HG02642 (cell line): ENCODE measurements at regions not wholly inside any gene's neighbourhood (a gene's known extent, or its start where the extent isn't known, plus 50 kb on each side); places are given as distances from the start of the nearest gene placed in this dataset.
"Not testable (repeated sequence)": the region's sequence is repeated elsewhere in the genome, so short reads cannot be mapped to it uniquely, and the experiment has no call there.

Experiments
- ATAC-seq: cut with Tn5 transposase; IDR thresholded peaks from one replicate; pipeline ENCODE4 v1.9.1; 2021; ENCODE audit warnings: mild to moderate bottlenecking; ENCODE audit not compliant: unreplicated experiment, poor library complexity

DNA sequence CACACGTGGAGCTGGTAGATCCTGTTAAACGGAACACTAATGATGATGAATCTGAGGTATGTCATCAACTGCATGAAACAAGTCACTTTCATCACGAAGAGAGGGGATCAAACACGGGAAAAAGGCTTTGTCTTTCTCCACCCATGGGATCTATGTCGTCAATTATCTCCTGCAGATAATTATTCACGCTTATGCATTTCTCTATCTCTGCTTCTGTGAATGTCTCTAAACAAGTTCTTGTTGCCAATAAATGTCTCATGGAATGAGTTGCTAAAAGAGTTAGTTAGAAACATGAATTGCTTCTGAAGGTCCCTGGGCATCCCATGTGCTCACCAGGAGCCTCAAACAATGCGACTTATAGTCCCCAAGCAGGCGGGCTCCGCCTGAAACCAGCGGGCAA, 1228.2 kb upstream of the TMEM132C start:
- ATAC-seq, result no peak

DNA sequence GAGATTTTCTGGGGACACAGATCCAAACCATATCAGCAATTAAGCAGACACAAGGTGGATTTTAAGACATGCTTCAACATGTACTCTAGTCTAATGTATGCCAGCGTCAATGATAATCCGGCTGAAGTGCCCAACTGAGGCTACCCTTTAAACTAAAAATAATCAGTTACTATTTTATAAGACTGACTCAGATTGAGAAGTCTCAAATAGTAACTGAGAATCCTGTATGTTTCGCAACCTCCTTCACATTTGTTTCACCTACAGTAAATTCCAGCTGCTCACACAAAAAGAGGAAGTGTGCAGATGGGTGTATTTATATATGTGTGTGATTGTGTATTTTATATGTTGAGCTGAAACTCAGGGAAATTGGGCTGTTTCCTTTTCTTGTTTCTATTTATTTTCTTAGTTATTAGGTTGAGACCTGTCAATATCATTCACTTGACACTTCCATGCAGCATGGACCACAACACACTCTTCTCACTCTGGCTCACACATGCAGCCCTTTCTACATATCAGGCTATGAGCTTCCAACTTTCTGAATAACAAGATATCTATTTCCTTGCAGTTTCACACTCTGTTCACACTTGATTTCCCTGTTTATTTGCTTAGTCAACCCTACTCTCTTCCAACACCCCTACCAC, 1224.9 kb upstream of the TMEM132C start:
- ATAC-seq, result peak; percentile 98

DNA sequence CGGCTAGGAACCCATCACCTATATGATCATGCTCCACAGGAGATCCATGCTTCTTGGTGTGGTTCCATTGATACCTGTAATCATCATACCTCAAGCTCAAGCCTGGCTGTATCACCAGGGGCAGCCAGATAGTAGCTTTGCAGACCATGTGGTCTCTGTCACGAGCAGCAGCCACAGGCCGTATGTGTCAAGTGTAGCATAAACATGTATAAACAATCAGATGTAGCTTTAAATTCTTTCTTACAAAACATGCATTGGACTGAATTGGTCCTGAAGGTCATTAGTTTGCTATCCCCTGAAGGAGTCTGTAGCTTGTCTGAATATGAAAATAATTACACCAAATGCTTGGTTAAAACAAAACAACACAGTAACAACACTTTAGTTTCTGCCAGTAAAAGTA, 1223.2 kb upstream of the TMEM132C start:
- ATAC-seq, result no peak

DNA sequence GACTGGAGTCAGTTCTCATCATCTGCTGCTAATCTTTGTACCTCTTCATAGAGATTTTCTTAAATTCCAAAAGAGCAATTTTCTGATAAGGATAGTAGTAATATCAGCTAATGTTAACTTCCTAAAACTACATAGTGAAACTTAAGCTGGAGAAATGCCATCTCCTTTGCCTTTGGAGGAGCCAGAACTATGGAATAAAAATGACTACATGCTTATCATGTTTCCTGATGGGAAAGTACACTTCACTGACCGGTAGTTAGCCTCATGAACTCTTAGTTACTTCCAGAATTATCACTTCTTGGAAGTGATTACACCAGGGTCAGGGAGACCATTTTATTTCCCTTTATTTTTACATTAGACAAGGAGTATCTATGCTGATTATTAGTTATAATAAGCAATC, 1222.1 kb upstream of the TMEM132C start:
- no peak for ATAC-seq

DNA sequence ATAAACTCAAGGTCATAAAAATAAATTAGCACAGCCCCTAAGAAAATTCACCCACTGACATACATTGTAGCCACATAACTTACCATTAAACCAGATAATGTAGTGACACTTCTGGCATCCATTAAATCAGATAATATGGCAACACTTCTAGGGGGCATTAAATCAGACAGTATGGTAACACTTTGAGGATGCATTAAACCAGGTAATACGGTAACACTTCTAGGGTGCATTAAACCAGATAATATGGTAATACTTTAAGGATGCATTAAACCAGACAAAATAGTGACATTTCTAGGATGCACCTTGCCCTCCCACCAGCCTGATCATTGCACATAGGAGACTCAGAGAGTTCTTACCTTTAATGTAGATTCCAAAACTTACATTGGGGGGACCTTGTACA, 1220.5 kb upstream of the TMEM132C start:
- no peak for ATAC-seq

DNA sequence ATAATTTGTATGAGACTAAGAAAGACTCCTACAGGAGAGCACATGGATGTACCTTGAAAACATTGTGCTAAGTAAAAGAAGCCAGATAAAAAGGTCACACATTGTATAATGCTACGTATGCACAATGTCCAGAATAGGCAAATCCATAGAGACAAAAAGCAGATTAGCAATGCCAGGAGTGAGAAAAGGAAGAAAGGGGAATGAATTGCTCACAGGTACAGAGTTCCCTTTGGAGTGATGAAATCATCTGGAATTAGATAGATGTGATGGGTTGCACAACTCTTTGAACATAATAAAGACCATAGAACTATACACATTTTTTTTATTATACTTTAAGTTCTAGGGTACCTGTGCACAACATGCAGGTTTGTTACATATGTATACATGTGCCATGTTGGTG, 1218.9 kb upstream of the TMEM132C start:
- ATAC-seq, result no peak

DNA sequence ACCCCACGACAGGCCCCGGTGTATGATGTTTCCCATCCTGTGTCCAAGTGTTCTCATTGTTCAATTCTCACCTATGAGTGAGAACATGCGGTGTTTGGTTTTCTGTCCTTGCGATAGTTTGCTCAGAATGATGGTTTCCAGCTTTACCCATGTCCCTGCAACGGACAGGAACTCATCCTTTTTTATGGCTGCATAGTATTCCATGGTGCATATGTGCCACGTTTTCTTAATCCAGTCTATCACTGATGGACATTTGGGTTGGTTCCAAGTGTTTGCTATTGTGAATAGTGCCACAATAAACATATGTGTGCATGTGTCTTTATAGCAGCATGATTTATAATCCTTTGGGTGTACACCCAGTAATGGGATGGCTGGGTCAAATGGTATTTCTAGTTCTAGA, 1218.4 kb upstream of the TMEM132C start:
- not testable (repeated sequence) for ATAC-seq

DNA sequence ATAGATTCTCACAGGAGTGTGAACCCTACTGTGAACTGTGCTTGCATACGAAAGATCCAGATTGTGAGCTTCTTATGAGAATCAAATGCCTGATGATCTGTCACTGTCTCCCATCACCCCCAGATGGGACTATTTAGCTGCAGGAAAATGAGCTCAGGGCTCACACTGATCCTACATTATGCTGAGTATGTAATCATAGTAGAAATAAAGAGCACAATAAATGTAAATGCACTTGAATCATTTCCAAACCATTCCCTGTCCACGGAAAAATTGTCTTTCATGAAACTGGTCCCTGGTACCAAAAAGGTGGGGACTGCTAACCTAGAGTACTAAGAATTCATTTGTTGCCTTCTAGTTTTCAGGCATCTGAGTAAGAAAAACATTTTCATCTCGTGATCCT, 1215.8 kb upstream of the TMEM132C start:
- no peak for ATAC-seq

DNA sequence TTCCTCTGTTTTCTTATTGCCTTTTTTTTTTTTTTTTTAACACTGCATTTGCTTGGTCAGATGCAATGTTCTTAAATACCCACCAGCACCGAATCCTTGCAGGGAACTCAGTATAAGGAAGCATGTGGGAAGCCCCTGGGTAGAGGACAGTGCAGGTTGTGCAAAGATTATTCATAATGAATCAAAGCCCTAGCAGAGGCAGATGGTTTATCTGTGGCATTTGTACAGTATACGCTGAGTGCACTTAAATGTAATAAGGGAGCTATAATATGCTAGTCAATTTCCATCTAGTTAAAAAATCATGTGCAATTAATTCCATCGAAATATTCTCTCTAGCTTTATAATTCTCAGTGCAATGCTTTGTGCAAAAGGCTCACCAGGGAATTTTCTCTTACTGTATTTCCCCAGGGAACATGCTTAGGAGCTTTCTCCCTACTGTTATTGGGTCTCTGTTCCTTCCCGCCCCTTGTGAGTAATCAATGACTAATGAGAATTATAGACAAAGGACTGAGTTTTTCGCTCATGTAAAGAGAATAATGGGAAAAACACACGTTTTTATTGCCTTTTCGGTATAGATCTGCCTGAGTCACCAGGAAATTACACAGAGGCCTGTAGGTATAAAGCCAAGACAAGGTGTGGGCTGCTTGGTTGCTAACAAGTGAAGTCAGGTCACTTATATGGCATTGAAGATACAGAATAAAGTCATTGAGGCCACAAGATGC, 1214.3 kb upstream of the TMEM132C start:
- ATAC-seq, result no peak

DNA sequence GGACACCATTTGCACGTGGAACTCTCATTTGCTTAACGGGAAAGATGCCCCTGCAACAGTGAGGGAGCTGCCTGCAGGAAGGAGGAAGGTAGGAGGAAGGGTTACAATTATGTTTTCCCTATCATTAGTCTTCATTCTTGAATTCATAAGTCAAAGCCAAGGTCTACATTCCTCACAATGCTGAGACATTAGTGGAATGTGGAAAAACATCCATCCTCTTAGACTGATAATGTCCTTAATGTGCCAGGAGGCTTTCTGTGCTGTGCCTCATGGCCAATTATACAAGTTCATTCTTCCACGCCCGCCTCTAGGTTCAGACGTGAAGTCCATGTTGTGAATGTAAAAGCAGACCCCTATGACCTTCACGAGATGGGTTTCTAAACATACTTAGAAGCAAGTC, 1212.4 kb upstream of the TMEM132C start:
- ATAC-seq, result no peak

DNA sequence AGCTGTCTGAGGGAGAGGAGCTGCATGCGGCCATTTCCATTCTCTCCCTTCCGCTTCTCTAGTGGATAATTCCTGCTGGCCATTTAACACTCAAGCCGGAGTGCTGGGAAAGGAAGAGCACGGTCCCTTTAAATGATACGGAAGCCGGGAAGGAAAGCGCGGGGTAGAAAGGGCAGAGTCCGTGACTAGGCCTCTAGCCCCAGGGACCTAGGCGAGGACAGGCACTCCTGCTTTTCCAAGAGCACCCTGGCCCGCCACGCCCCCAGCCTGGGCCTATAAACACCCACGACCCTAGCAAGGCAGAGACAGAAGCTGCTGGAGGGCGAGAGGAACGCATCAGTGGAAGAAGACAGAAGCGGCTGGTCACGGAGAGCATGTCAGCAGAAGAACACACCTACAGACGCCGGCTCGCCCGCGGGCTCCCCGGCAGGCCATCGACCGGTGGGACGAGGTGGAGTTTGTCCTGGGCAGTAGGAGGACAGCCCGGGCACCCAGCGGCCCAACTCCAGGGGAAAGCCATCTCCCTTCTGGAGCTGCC, 1206.6 kb upstream of the TMEM132C start:
- ATAC-seq, result no peak

DNA sequence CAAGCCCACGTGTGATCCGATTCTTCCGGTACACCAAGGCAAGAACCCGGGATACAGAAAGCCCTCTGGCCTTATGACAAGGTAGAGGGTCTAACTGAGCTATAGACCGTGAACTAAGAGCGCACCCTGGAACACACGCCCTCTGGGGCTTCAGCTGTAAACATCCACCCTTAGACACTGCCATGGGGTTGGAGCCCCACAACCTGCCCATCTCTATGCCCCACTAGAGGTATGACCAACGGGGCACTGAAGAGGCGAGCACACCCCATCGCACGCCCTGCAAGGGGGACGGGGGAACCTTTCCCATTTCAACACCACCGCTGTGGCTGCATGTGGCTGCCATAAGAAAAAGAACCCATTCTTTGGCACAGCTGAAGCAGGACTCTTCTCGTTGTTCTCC, 1206.0 kb upstream of the TMEM132C start:
- no peak for ATAC-seq

DNA sequence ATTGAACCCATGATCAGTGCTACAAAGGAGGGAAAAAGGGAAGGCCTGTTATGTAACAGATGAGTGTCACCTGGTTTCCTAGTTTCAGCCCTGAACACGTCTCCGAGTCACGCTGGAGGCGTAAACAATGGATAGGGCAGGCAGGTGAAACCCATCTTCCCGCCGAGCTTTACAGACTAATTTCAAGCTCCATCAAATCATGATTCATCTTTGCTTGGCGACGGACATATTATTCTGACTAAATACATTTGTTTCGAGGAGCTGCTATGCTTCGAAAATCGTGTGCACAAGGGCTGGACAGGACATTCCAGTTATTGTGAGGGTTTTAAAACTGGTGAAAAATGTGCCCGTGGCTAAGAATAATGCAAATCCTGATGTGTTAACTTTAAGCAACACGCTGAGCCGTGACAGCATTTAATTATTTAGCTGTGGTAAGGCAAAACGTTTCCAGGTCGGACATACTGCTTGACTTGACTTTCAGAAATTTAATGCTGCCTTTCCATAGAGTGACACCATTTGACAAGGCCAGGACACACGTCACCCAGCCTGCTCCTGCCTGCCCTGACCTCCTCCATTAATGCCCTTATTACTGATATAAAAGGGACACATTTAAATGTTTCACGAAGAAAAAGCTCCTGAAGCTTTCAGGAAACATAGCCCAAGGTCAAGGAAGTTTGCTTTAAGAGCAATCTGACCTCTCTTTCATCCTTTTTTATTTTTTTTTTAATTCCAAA, 1203.5 kb upstream of the TMEM132C start:
- no peak for ATAC-seq

DNA sequence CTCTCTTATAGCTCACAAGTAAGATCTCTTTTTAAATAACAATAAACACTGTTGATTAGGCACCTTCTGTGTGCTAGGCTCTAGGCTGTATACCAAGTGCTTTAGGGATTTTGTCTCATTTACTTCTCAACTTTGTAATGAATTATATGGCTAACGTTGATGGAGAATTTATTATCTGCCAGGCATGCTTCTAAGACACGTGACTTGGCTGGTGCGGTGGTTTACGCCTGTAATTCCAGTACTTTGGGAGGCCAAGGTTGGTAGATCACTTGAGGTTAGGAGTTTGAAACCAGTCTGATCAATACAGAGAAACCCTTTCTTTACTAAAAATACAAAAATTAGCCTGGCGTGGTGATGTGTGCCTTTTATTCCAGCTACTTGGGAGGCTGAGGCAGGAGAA, 1202.8 kb upstream of the TMEM132C start:
- no peak for ATAC-seq

DNA sequence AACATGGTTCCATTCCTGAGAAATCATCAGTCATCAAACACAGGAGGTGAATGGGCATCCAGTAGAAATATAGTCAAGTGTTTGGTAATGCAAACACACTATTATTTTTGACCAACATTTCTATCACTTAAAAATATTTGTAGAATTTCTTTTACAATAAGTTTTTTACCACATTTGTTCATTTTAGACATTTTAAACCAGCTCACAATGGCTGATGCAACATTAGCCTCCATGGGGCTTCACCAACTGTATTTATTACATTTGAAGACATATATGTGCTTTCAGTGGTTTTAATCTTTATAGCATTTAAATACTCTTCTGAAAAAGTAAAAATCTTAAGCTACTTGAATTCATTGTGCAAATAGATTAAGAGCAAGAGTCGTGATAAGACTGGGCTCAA, 1201.4 kb upstream of the TMEM132C start:
- ATAC-seq, result no peak

DNA sequence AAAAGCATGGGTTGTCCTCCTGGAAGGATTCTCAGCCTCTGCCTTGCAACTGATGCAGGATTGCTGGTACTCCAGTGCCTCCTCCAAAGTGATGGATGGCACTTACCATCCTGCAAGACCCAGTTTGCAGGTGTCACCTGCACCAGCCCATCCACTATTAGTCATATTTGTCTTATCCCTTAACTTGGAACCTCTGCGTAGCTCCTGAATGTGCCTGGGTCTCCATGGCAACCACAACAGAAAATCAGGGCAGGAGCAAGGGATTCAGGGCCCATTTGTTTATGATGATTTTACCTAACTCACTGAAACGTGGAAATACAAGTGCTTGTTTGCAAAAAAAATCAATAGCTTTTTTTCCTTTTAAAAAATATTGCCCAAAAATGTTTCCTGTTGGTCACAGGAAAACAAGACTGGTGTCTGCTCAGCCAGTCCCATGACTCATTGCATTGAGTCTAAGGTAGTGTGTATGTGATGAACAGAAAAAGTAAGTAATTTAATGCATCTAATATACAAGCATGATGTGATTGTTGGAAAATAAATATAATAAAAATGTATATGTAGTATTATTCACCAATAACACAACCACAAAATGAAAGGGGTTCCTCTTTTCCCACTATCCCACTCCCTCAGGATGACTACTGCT, 1196.3 kb upstream of the TMEM132C start:
- ATAC-seq, result no peak

DNA sequence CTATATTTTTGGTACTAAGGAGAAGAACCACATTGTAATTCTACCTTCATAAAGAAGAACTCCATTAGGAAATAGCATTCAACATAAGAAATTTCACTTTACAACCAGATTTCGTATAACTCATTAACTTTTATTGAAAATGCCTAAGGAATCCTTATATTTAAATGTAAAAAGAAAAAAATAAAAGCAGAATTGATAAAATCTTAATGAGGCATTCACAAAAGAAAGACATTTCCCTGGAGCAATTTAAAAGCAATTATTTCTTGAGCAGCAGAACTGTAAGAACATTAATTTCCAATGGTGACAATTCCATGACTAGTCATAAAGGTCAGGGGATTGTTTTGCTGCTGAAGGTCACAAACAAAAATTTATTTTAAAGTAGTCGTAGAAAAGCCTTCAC, 1192.8 kb upstream of the TMEM132C start:
- no peak for ATAC-seq

DNA sequence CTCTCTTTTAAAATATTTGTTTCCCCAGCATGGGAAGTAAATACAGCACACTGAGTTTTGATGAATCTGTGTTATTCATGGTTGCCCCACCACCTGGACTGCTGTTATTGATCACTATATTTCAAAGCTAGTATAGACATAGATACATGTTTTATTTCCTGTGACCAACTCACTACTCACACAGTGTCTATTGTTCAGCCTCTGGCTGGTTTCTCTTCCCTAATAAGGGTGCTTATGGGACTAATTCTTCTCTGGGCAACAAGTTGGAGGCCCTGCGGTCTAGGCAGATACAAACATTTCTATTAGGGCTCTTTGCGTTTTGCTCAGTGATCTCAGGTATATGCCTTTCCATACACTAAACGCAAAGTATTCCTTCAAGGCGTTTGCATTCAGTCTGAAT, 1191.0 kb upstream of the TMEM132C start:
- ATAC-seq, result no peak

DNA sequence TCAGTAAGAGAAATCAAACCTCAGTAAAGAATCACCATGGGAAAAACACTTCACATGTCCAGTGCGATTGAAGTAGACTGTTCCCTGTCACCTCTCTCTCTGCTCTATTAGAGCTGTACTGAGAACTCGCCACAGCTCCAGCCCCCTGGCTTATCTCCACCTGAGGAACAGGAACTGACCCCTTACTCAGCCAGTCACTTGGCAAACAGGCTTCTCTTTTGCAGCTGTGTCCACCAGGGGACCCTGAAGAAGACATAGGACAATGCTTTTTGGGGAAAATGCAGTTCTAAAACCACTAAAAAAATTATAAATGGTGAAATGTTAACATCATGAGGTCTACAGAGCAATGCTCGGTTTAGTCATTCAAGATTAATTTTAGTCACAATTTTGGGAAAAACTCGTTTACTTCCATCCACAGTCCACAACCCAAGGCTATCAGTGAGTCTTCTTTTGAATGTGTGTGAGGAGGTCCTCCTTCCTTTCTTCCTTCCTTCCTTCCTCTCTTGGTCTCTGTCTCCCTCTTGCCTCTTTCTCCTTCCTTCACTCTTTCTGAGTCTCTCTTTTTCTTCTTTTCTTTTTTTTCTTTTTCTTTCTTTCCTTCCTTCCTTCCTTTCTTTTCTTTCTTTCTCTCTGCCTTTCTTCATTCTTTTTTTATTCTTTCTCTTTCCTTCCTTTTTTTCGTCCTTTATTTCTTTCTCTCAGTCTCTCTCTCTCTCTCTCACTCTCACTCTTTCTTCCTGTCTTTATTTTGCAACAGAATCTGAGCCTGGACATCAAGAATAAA, 1189.5 kb upstream of the TMEM132C start:
- ATAC-seq, result no peak
